Heart left ventricle (tissue), 13 donors: ENCODE measurements at regions not wholly inside any gene's neighbourhood (a gene's known extent, or its start where the extent isn't known, plus 50 kb on each side); places are given as distances from the start of the nearest gene placed in this dataset.

ENCODE experiments used
- POLR2A ChIP-seq, 2 donors: fragments of 450-650 bp; IDR thresholded peaks; one replicate each; pipeline ENCODE4 v1.6.1; 2017; ENCODE audit warnings: antibody characterized with exemption in 2 of 2, mild to moderate bottlenecking in 2 of 2, moderate library complexity in 2 of 2
- TF ChIP-seq, protein P1 (sequence below), 12 donors: fragments of 200-600 bp; sonication (generic) in 4 of 12; IDR thresholded peaks; one replicate each; pipeline versions ENCODE4 v1.5.0 to v1.8.0; 2018 to 2022; ENCODE audit warnings: antibody characterized with exemption in 12 of 12, mild to moderate bottlenecking in 5 of 12
- donor health status: ischemic (EF 13 %, LVEDD 7.1; RV severe dilation, severe dysfunction).
- donor health status: DM: no; HTN: yes; CAD: no.
- donor health status: DM: no; HTN: no; CAD: no.
- donor health status: ischemic (EF 25% LVEDD 6.9; RV normal size, moderate dysfunction).
- donor health status: ischemic (EF 25% LVEDD 5.7; RV mildly dilated, moderate dysfunction).
- donor health status: ischemic (EF 35%, LVEDD 5.7; RV mildly dilated, moderate dysfunction).
- donor health status: nonischemic (EF 11% LVEDD 7.7; RV severe dilation, severe dysfunction).
- donor health status: DM: yes; HTN: yes; CAD: no.
- donor health status: PGD.
- donor health status: ischemic (EF 29% LVEDD 5.4; RV normal size, mild dysfunction).
- donor health status: nonischemic (EF 23%, LVEDD 6.1; RV moderate dilation, normal function).

DNA sequence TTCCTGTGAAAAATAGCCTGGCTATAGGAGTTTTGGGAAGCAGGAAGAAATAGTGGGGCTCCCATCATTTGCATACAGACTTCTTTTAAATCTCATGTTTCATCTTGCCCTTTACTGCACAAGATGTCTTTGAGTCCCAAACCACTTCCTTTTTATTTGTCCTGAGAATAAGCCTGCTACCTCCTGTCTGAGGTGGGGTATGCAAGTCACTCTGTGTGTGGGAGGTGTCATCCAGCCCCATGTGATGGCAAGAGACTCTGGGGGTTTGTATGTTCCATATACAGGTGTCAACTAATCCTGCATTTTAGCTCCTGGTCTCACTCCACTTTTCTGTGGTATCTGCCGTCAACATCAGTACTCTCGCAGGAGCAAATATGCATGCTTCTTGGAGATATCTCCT is 102.0 kb downstream of the OTOL1 start:
- TF ChIP-seq, protein P1, sequence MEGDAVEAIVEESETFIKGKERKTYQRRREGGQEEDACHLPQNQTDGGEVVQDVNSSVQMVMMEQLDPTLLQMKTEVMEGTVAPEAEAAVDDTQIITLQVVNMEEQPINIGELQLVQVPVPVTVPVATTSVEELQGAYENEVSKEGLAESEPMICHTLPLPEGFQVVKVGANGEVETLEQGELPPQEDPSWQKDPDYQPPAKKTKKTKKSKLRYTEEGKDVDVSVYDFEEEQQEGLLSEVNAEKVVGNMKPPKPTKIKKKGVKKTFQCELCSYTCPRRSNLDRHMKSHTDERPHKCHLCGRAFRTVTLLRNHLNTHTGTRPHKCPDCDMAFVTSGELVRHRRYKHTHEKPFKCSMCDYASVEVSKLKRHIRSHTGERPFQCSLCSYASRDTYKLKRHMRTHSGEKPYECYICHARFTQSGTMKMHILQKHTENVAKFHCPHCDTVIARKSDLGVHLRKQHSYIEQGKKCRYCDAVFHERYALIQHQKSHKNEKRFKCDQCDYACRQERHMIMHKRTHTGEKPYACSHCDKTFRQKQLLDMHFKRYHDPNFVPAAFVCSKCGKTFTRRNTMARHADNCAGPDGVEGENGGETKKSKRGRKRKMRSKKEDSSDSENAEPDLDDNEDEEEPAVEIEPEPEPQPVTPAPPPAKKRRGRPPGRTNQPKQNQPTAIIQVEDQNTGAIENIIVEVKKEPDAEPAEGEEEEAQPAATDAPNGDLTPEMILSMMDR (IDR thresholded peaks at IDR 0.05): no peak
- TF ChIP-seq POLR2A (IDR thresholded peaks at IDR 0.05): no peak
